HG03469 (cell line): ENCODE measurements at regions not wholly inside any gene's neighbourhood (a gene's known extent, or its start where the extent isn't known, plus 50 kb on each side); places are given as distances from the start of the nearest gene placed in this dataset.
A peak's percentile ranks its signal among the peaks of the same experiment; 100 is the strongest.

Source experiments
- ATAC-seq: cut with Tn5 transposase; IDR thresholded peaks from one replicate; pipeline ENCODE4 v1.9.1; 2021; ENCODE audit warnings: mild to moderate bottlenecking, moderate library complexity, moderate number of reproducible peaks; ENCODE audit not compliant: unreplicated experiment

GRCh38 chr7:26044320-26044719 is 107.7 kb upstream of the NFE2L3 start:
- ATAC-seq, result no peak

- ATAC-seq, result no peak
Measured at GRCh38 chr7:26046150-26046549, 105.8 kb upstream of the NFE2L3 start.

DNA sequence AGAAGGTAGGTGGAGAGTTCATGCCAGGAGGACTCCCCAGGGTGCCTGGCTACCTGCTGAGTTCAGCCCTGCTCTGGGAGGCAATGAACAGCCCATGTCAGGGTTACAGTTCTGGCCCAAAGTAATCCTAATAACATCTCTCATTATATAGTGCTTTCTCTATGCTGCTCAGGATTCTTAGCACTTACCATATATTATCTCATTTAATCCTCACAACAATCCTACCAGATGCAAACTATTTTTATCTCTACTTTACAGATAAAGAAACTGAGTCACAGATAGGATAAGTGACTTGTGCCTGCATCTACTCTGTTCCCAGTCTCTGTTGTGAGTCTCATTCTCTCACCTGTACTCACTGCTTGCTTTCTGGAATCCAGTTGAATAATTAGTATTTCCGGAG is 105.1 kb upstream of the NFE2L3 start:
- no peak for ATAC-seq

- ATAC-seq, result no peak
Measured at GRCh38 chr7:26048663-26049062, 103.3 kb upstream of the NFE2L3 start.

GRCh38 chr7:26049081-26049480 is 102.9 kb upstream of the NFE2L3 start:
- no peak for ATAC-seq

DNA sequence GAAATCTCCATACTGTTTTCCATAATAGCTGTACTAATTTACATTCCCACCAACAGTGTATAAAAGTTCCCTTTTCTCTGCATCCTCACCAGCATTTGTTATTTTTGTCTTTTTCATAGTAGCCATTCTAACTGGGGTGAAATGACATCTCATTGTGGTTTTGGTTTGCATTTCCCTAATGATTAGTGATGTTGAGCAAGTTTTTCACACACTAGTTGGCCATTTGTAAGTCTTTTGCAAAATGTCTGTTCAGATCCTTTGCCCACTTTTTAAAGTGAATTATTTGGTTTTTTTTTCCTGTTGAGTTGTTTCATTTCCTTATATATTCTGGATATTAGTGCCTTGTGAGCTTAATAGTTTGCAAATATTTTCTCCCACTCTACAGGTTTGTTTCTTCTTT is 101.0 kb upstream of the NFE2L3 start:
- ATAC-seq, result no peak

DNA sequence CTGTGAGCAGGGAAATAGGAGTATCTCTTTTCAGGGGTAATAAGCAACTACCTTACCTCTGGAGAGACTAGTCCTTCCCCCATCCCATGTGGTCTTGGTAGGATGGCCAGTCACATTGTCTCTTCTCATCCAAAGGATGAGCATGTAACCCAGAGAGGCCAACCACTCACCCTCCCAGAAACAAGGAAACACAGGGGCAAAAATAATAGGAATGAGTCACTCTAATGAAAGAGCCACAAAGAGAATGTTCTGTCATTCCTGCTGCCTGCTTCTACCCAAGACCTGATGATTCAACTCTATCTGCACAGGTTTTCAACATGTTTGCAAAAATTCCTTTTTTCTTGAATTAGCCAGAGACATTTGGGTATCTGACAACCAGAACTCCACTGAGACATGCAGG is 99.3 kb upstream of the NFE2L3 start:
- ATAC-seq, result no peak

DNA sequence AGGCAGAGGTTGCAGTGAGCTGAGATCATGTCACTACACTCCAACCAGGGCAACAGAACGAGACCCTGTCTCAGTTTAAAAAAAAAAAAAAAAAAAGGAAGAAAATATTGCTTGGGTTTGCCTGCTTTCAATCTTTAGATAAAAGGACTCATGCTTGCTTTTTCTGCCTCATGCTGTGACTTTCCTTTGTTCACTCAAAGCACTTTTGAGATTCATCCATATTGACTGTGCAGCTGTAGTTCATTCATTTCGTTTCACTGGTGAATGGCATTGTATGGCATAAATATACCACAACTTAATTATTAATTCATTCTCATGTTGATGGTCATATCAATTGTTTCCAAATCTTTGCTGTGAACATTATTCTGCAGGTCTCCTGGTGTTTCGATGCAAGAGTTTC is 97.6 kb upstream of the NFE2L3 start:
- ATAC-seq, result no peak

GRCh38 chr7:26055241-26055640 is 96.8 kb upstream of the NFE2L3 start:
- ATAC-seq, result no peak

DNA sequence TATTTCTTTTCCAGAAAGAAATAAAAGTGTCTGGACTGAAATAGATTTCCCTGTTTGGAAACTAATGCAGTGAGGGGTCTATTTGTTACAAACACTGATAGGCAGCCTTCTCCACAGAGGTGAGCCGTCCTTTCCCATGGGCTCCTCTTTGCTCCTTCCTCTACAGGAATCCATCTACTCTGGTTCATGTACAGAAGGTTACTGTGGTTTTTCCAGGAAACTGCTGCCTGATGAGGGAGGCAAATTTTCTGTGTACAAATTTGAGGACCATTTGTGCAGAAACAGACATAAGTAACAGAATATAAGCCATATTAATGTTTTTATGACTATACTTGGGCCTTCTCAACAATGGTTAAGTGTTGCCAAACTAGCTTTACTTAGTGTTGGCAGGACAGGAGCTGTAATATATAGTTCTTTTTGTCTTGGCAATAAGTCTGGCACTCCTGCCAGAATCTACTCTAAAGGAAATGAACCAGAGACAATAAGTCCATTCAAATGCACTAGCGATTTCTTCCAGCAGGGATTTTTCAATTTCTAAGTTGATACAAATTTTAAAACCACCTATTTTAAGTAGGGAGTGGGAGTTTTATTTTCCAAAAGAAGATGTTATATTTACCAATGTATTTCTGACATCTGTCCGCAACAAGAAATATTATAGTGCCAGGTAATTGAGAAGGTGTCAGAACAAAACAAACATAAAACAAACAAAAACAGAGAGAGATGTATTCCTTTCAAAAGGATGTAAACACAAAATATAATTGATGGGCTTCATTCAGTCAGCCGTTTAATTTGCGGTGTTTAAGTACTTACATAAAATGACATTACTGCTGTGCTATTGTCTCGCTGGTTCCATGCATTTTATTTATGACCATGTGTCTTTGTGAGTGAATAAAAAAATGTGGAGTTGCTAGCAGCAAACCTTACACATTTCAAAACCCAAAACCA is 91.0 kb upstream of the NFE2L3 start:
- ATAC-seq, result no peak

DNA sequence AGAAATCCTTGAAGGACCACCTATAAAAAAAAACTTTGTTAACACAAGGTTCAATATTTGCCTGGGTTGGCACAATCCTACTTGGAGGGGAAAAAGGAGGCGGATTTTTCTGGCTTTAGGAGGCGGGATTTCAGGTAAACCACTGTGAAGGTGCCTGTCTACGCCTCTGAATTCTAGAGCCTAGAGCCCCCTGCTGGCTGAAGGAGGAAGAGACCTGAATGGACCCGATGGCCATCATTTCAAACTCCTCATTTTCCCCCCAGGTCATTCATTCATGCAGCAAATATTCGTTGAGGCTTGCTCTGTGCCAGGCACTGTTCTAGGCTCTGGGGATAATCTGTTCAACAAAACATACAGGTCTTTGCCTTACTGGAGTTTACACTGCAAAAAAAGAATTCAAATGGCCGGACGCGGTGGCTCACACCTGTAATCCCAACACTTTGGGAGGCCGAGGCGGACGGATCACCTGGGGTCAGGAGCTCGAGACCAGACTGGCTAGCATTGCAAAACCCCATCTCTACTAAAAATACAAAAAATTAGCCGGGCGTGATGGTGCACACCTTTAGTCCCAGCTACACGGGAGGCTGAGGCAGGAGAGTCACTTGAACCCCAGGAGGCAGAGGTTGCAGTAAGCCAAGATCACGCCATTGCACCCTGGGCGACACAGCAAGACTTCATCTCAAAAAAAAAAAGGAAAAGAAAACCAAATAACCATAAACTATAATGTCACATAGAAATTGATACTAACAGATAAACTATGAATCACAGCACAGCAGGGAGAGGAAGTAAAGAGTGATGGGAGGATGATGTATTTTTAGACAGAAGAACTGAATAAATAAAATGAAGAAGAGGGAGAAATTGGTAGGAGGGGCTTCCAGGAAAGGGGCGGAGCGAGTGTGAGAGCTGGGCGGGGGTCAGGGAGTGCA is 90.1 kb upstream of the NFE2L3 start:
- no peak for ATAC-seq

DNA sequence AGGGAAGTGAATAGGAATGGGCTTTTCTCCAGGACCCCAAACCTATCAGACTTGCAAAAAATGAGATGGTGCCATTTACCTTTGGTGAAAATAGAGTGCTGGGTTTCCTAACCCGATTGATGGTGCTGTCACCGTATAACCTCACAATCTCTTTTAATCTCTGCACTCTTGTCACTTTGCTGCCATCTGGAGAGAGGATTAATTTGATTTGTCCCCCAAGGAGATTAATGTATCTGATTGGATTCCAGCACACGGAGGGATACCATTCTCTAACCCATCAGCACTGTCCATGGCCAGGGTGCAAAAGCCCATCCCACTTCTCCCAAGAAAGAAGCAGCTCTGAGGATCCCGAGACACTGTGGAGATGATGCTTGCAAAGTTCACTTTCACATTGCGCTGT is 86.3 kb upstream of the NFE2L3 start:
- ATAC-seq, result no peak

- no peak for ATAC-seq
Measured at GRCh38 chr7:26066736-26067135, 85.3 kb upstream of the NFE2L3 start.

GRCh38 chr7:26070290-26070689 is 81.7 kb upstream of the NFE2L3 start:
- ATAC-seq, result no peak

DNA sequence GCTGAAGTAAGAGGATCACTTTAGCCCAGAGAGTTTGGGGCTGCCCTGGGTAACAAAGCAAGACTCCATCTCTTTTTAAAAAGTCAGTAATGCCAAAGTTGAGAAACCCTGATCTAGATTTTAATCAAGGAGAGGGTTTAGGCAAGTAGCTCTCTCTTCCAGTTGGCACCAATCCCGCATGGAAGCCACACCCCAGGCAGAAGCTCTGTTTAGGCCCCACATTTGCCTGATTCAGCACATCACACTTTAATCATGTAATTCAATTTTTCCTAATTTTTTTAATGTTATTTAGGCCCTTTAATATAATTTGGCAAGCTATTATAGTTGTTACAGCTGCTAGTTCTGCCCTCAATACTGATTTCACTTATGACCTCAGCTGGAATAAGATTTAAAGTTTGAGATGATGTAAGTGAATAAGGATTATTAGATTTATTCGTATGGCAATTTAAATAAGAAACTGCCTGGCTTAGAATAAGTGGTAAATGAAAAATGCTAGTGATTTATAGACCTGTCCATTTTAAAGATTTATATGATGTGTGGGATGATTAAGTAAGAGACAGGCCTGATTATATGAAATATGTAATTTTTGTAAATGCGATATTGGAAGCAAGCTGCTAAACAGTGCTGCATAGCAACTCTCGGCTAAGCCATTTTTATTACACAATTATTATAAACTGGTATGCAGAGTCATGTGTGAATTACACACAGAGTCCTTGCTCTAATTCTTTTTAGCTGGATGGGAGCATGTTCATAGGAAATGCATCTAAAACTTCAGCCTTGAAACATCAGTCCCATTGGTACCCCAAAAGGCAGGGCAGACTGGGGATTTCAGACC is 80.2 kb upstream of the NFE2L3 start:
- ATAC-seq, result no peak

DNA sequence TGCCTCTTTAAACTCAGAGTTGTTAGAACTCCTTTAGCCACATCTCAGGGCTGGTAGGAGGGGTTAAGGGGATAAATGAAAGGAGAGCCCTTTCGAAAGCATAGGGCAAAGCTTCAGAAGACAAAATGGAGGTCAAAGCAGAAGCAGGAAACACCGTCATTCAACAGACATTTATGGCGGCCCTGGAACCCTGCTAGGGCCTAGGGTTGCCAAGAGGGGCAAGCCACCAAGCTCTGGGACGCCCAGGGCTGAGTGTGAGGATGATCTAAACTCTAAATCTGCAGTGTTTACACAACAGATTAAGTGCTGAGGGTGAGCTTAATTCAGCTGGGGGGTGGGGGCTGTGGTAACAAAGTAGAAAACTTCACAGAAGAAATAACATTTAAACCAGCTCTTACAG is 79.0 kb upstream of the NFE2L3 start:
- no peak for ATAC-seq

DNA sequence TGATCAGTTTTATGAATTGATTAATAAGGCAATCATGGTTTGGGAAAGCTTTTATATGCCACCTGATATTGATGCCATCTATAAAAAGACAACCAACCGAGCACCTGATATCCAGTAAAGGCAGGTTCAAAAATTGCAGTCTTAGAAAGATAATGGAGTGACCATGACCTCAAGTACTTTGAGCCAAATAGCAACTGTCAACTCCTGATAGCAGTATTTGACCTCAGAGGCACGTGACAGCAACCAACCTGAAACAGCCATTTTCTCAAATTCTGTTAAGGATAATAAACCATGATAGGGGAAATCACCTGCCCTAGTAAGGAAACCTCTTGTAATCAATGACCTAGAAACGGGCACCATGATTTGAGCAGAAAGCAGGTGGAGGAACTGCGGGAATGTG is 77.1 kb upstream of the NFE2L3 start:
- ATAC-seq, result no peak

- no peak for ATAC-seq
Measured at GRCh38 chr7:26076691-26077090, 75.3 kb upstream of the NFE2L3 start.

GRCh38 chr7:26078437-26079336 is 73.3 kb upstream of the NFE2L3 start:
- peak; percentile 65 for ATAC-seq

DNA sequence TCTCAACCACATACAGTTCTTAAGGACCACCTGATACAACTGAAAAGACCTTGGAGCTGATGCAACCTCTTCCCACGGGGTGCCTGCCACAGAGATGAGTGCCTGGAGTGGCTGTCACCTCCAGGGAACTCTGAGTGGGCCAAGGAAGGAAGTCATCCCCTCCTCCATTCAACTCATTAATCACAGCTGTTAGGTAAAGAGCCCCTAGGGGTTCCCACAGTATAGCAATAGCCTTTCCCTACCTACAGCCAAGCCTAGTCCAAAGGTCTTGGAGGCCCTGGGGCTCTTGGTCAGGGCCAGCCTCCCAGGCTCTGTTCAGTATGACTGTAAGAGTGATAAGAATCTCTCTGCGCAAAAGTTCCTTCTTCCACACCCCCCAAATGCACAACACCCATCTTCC is 70.4 kb upstream of the NFE2L3 start:
- ATAC-seq, result no peak
